ENCODE measurements at regions not wholly inside any gene's neighbourhood (a gene's known extent, or its start where the extent isn't known, plus 50 kb on each side); places are given as distances from the start of the nearest gene placed in this dataset.

GRCh38 chr5:87094347-87094746, 173.3 kb upstream of the RASA1 start:
- Histone ChIP-seq H3K4me3 (ENCODE audit: low read depth in 1 of 2, low read length in 2 of 2) (no peak overlapping the region), H3K36me3 (ENCODE audit: control insufficient read depth in 1 of 2, insufficient read depth in 2 of 2, low read length in 2 of 2) (no peaks in the 10 kb centered on the region), H3K9me3 (ENCODE audit: control insufficient read depth in 1 of 2, low read length in 2 of 2) (peaks cover 0 to 4% of the 10 kb centered on the region in 2 donors), H3K27me3 (ENCODE audit: control insufficient read depth in 1 of 2, insufficient read depth in 2 of 2, low read length in 2 of 2) (no peaks in the 10 kb centered on the region), H3K27ac (ENCODE audit: low read depth, low read length) (no peak overlapping the region), H3K4me1 (ENCODE audit: control insufficient read depth in 1 of 2, insufficient read depth in 2 of 2, low read length in 2 of 2) (no peaks in the 10 kb centered on the region), H3K9ac (ENCODE audit: low read depth in 1 of 2, low read length in 2 of 2) (no peak overlapping the region)

DNA sequence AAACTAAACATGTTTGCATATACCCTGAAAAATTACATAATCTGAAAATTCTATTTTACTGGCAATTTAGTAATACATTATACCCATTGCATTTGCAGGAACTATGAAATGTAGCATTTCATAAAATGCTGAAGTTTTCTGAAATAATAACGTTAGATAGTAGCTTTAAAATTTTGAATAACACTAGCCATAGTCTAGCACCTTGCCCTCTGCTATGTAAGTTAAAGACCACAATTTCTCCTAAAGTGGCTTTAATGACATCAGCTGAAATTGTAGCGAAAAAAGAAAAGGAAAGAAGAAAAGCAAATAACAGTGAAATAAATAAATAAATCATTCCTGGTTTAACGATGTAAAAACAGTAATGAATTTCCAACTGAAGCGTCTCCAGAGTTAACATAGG, 172.8 kb upstream of the RASA1 start:
- peaks cover 0 to 4% of the 10 kb centered on the region in 2 donors for H3K9me3 ChIP-seq (ENCODE audit: control insufficient read depth in 1 of 2, low read length in 2 of 2)
- no peak overlapping the region for H3K27ac ChIP-seq (ENCODE audit: low read depth, low read length)
- H3K27me3 ChIP-seq (ENCODE audit: control insufficient read depth in 1 of 2, insufficient read depth in 2 of 2, low read length in 2 of 2), result no peaks in the 10 kb centered on the region
- H3K36me3 ChIP-seq (ENCODE audit: control insufficient read depth in 1 of 2, insufficient read depth in 2 of 2, low read length in 2 of 2), result no peaks in the 10 kb centered on the region
- H3K9ac ChIP-seq (ENCODE audit: low read depth in 1 of 2, low read length in 2 of 2), result no peak overlapping the region
- no peak overlapping the region for H3K4me3 ChIP-seq (ENCODE audit: low read depth in 1 of 2, low read length in 2 of 2)
- H3K4me1 ChIP-seq (ENCODE audit: control insufficient read depth in 1 of 2, insufficient read depth in 2 of 2, low read length in 2 of 2), result no peaks in the 10 kb centered on the region

DNA sequence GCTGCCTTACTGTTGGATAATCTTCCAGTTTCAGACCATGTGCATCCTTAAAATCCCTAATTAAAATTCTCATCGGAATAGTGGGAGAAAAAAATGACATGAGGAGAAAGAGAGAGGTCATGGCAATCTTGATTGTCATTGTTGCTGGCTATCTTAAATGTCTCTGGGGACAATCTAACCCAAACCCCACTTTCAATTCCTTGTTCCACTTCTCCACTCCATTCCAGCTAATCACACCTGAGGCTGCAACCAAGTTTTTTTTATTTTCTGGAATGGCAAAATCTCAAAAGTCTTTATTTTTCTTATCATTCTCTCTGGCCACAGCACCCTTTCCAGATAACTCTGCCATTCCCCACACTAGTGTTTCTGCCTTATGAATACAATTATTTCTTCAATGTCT, 171.9 kb upstream of the RASA1 start:
- no peak overlapping the region for H3K9ac ChIP-seq (ENCODE audit: low read depth in 1 of 2, low read length in 2 of 2)
- no peak overlapping the region for H3K4me3 ChIP-seq (ENCODE audit: low read depth in 1 of 2, low read length in 2 of 2)

GRCh38 chr5:87097664-87098063, 170.0 kb upstream of the RASA1 start:
- no peaks in the 10 kb centered on the region for H3K9me3 ChIP-seq (ENCODE audit: control insufficient read depth in 1 of 2, low read length in 2 of 2)
- H3K9ac ChIP-seq (ENCODE audit: low read depth in 1 of 2, low read length in 2 of 2), result no peak overlapping the region
- H3K4me3 ChIP-seq (ENCODE audit: low read depth in 1 of 2, low read length in 2 of 2), result no peak overlapping the region

More for the DNA sequence above, 171.9 kb upstream of the RASA1 start:
- no peak overlapping the region for H3K27ac ChIP-seq (ENCODE audit: low read depth, low read length)
- no peaks in the 10 kb centered on the region for H3K36me3 ChIP-seq (ENCODE audit: control insufficient read depth in 1 of 2, insufficient read depth in 2 of 2, low read length in 2 of 2)
- no peaks in the 10 kb centered on the region for H3K4me1 ChIP-seq (ENCODE audit: control insufficient read depth in 1 of 2, insufficient read depth in 2 of 2, low read length in 2 of 2)
- peaks cover 0 to 2% of the 10 kb centered on the region in 2 donors for H3K9me3 ChIP-seq (ENCODE audit: control insufficient read depth in 1 of 2, low read length in 2 of 2)
- no peaks in the 10 kb centered on the region for H3K27me3 ChIP-seq (ENCODE audit: control insufficient read depth in 1 of 2, insufficient read depth in 2 of 2, low read length in 2 of 2)

DNA sequence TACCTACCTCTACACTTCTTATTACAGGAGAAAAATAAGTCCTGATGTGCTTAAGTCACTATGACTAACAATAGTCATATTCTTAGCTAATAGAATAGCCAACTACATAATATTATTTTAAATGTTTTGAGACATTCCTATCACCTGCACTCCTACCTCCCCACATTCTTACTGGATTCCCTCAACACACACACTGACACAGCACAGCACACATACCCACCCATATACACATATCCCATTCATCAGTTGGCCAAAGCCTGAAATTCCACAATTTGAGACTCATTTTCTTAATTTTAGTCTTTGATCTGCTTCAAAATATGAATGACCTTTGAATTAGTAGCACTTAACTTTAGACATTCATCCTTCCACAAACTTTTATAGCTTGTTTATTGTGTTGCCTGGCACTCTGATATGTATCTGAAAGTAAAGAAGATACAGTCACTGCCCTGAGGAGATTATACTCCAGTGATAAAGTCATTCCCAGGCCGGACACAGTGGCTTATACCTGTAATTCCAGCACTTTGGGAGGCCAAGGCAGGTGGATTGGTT, 168.3 kb upstream of the RASA1 start:
- H3K9me3 ChIP-seq (ENCODE audit: control insufficient read depth in 1 of 2, low read length in 2 of 2), result no peaks in the 10 kb centered on the region
- no peak overlapping the region for H3K27ac ChIP-seq (ENCODE audit: low read depth, low read length)
- no peaks in the 10 kb centered on the region for H3K36me3 ChIP-seq (ENCODE audit: control insufficient read depth in 1 of 2, insufficient read depth in 2 of 2, low read length in 2 of 2)
- H3K27me3 ChIP-seq (ENCODE audit: control insufficient read depth in 1 of 2, insufficient read depth in 2 of 2, low read length in 2 of 2), result no peaks in the 10 kb centered on the region
- no peak overlapping the region for H3K9ac ChIP-seq (ENCODE audit: low read depth in 1 of 2, low read length in 2 of 2)
- H3K4me3 ChIP-seq (ENCODE audit: low read depth in 1 of 2, low read length in 2 of 2), result no peak overlapping the region
- peaks cover 0 to 7% of the 10 kb centered on the region in 2 donors for H3K4me1 ChIP-seq (ENCODE audit: control insufficient read depth in 1 of 2, insufficient read depth in 2 of 2, low read length in 2 of 2)

More at GRCh38 chr5:87097664-87098063, 170.0 kb upstream of the RASA1 start:
- no peaks in the 10 kb centered on the region for H3K36me3 ChIP-seq (ENCODE audit: control insufficient read depth in 1 of 2, insufficient read depth in 2 of 2, low read length in 2 of 2)
- no peak overlapping the region for H3K27ac ChIP-seq (ENCODE audit: low read depth, low read length)
- H3K27me3 ChIP-seq (ENCODE audit: control insufficient read depth in 1 of 2, insufficient read depth in 2 of 2, low read length in 2 of 2), result no peaks in the 10 kb centered on the region
- no peaks in the 10 kb centered on the region for H3K4me1 ChIP-seq (ENCODE audit: control insufficient read depth in 1 of 2, insufficient read depth in 2 of 2, low read length in 2 of 2)

GRCh38 chr5:87099968-87100367, 167.7 kb upstream of the RASA1 start:
- H3K27me3 ChIP-seq (ENCODE audit: control insufficient read depth in 1 of 2, insufficient read depth in 2 of 2, low read length in 2 of 2), result no peaks in the 10 kb centered on the region
- H3K9me3 ChIP-seq (ENCODE audit: control insufficient read depth in 1 of 2, low read length in 2 of 2), result no peaks in the 10 kb centered on the region
- H3K4me3 ChIP-seq (ENCODE audit: low read depth in 1 of 2, low read length in 2 of 2), result no peak overlapping the region
- no peaks in the 10 kb centered on the region for H3K36me3 ChIP-seq (ENCODE audit: control insufficient read depth in 1 of 2, insufficient read depth in 2 of 2, low read length in 2 of 2)
- H3K4me1 ChIP-seq (ENCODE audit: control insufficient read depth in 1 of 2, insufficient read depth in 2 of 2, low read length in 2 of 2), result peaks cover 0 to 7% of the 10 kb centered on the region in 2 donors
- H3K9ac ChIP-seq (ENCODE audit: low read depth in 1 of 2, low read length in 2 of 2), result no peak overlapping the region
- H3K27ac ChIP-seq (ENCODE audit: low read depth, low read length), result no peak overlapping the region

GRCh38 chr5:87101321-87101720, 166.4 kb upstream of the RASA1 start:
- Histone ChIP-seq H3K9ac (ENCODE audit: low read depth in 1 of 2, low read length in 2 of 2) (no peak overlapping the region), H3K27ac (ENCODE audit: low read depth, low read length) (no peak overlapping the region), H3K36me3 (ENCODE audit: control insufficient read depth in 1 of 2, insufficient read depth in 2 of 2, low read length in 2 of 2) (no peaks in the 10 kb centered on the region), H3K27me3 (ENCODE audit: control insufficient read depth in 1 of 2, insufficient read depth in 2 of 2, low read length in 2 of 2) (no peaks in the 10 kb centered on the region), H3K4me3 (ENCODE audit: low read depth in 1 of 2, low read length in 2 of 2) (no peak overlapping the region), H3K9me3 (ENCODE audit: control insufficient read depth in 1 of 2, low read length in 2 of 2) (no peaks in the 10 kb centered on the region), H3K4me1 (ENCODE audit: control insufficient read depth in 1 of 2, insufficient read depth in 2 of 2, low read length in 2 of 2) (peaks cover 0 to 7% of the 10 kb centered on the region in 2 donors)

- no peak overlapping the region for H3K9ac ChIP-seq (ENCODE audit: low read depth in 1 of 2, low read length in 2 of 2)
- no peak overlapping the region for H3K4me3 ChIP-seq (ENCODE audit: low read depth in 1 of 2, low read length in 2 of 2)
- H3K36me3 ChIP-seq (ENCODE audit: control insufficient read depth in 1 of 2, insufficient read depth in 2 of 2, low read length in 2 of 2), result no peaks in the 10 kb centered on the region
- no peaks in the 10 kb centered on the region for H3K9me3 ChIP-seq (ENCODE audit: control insufficient read depth in 1 of 2, low read length in 2 of 2)
- H3K27me3 ChIP-seq (ENCODE audit: control insufficient read depth in 1 of 2, insufficient read depth in 2 of 2, low read length in 2 of 2), result no peaks in the 10 kb centered on the region
- peaks cover 0 to 7% of the 10 kb centered on the region in 2 donors for H3K4me1 ChIP-seq (ENCODE audit: control insufficient read depth in 1 of 2, insufficient read depth in 2 of 2, low read length in 2 of 2)
- no peak overlapping the region for H3K27ac ChIP-seq (ENCODE audit: low read depth, low read length)
These were observed 164.8 kb upstream of the RASA1 start for GRCh38 chr5:87102841-87103240.

DNA sequence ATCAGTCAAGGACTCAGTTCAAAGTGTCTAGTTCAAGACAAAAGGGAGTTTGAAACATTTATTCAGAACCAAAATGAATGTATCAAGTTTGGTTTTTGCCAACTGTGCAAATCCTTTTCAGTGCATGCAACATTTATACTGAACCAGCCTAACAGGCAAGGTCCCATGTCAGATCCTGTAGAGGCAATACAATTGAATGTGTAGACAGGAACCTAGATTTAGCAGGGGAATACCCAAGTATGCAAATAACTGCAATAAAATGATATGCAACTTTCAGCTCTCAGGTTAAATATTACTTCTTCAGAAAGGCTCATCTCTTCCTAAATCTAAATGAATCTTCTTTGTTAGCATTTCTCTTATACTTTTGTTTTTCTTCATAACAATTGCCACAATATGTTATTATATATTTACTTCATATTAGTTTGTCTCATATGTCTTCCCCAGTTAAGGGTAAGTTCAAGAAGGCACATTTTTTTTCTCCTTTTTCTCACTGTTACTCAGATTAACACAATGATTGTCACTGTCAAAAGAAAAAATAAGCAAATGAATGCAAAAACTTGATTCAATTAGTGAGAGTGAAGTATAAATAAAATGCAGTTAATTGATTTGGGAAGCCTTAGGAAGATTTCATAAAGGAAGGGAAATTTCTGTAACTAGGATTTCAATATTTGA, 163.9 kb upstream of the RASA1 start:
- Histone ChIP-seq H3K27me3 (ENCODE audit: control insufficient read depth in 1 of 2, insufficient read depth in 2 of 2, low read length in 2 of 2) (no peaks in the 10 kb centered on the region), H3K4me1 (ENCODE audit: control insufficient read depth in 1 of 2, insufficient read depth in 2 of 2, low read length in 2 of 2) (peaks cover 0 to 7% of the 10 kb centered on the region in 2 donors), H3K27ac (ENCODE audit: low read depth, low read length) (no peak overlapping the region), H3K4me3 (ENCODE audit: low read depth in 1 of 2, low read length in 2 of 2) (no peak overlapping the region), H3K36me3 (ENCODE audit: control insufficient read depth in 1 of 2, insufficient read depth in 2 of 2, low read length in 2 of 2) (no peaks in the 10 kb centered on the region), H3K9me3 (ENCODE audit: control insufficient read depth in 1 of 2, low read length in 2 of 2) (no peaks in the 10 kb centered on the region), H3K9ac (ENCODE audit: low read depth in 1 of 2, low read length in 2 of 2) (no peak overlapping the region)

- no peaks in the 10 kb centered on the region for H3K36me3 ChIP-seq (ENCODE audit: control insufficient read depth in 1 of 2, insufficient read depth in 2 of 2, low read length in 2 of 2)
- peaks cover 0 to 7% of the 10 kb centered on the region in 2 donors for H3K4me1 ChIP-seq (ENCODE audit: control insufficient read depth in 1 of 2, insufficient read depth in 2 of 2, low read length in 2 of 2)
- H3K9me3 ChIP-seq (ENCODE audit: control insufficient read depth in 1 of 2, low read length in 2 of 2), result no peaks in the 10 kb centered on the region
- H3K27ac ChIP-seq (ENCODE audit: low read depth, low read length), result no peak overlapping the region
- no peaks in the 10 kb centered on the region for H3K27me3 ChIP-seq (ENCODE audit: control insufficient read depth in 1 of 2, insufficient read depth in 2 of 2, low read length in 2 of 2)
- H3K4me3 ChIP-seq (ENCODE audit: low read depth in 1 of 2, low read length in 2 of 2), result no peak overlapping the region
- no peak overlapping the region for H3K9ac ChIP-seq (ENCODE audit: low read depth in 1 of 2, low read length in 2 of 2)
These were observed 162.1 kb upstream of the RASA1 start for GRCh38 chr5:87105577-87105976.

Data from duodenal mucosa (tissue), 2 donors.